Rectal smooth muscle tissue (tissue), 1 donor: ENCODE measurements at regions not wholly inside any gene's neighbourhood (a gene's known extent, or its start where the extent isn't known, plus 50 kb on each side); places are given as distances from the start of the nearest gene placed in this dataset.

Source experiments
- H3K27ac ChIP-seq: one replicate; pipeline ENCODE4 v1.7.0; 2013; ENCODE audit warnings: low read depth, low read length, inconsistent platforms
- H3K27me3 ChIP-seq: one replicate; pipeline ENCODE4 v1.7.0; 2013; ENCODE audit warnings: low read length; ENCODE audit not compliant: control insufficient read depth, insufficient read depth
- H3K36me3 ChIP-seq: one replicate; pipeline ENCODE4 v1.7.0; 2013; ENCODE audit warnings: low read length; ENCODE audit not compliant: control insufficient read depth, insufficient read depth
- H3K4me1 ChIP-seq: one replicate; pipeline ENCODE4 v1.7.0; 2013; ENCODE audit warnings: low read length; ENCODE audit not compliant: control insufficient read depth, insufficient read depth
- H3K4me3 ChIP-seq: one replicate; pipeline ENCODE4 v1.7.0; 2013; ENCODE audit warnings: low read length
- H3K9ac ChIP-seq: one replicate; pipeline ENCODE4 v1.7.0; 2013; ENCODE audit warnings: low read length

GRCh38 chr13:26985285-26985878 lies 186.2 kb downstream of the USP12 start:
- Histone ChIP-seq H3K4me1 (peaks cover 15% of the 10 kb centered on the region), H3K27me3 (no peaks in the 10 kb centered on the region), H3K4me3 (peak overlapping the region; percentile 5), H3K27ac (peak overlapping the region; percentile 16), H3K36me3 (no peaks in the 10 kb centered on the region), H3K9ac (no peak overlapping the region)

GRCh38 chr13:26984337-26984736 lies 187.3 kb downstream of the USP12 start:
- no peaks in the 10 kb centered on the region for H3K27me3 ChIP-seq
- H3K4me3 ChIP-seq, result no peak overlapping the region
- peak overlapping the region; percentile 77 for H3K27ac ChIP-seq
- H3K4me1 ChIP-seq, result peaks cover 15% of the 10 kb centered on the region
- no peak overlapping the region for H3K9ac ChIP-seq
- H3K36me3 ChIP-seq, result no peaks in the 10 kb centered on the region

GRCh38 chr13:26983543-26984320 lies 187.9 kb downstream of the USP12 start:
- Histone ChIP-seq H3K36me3 (no peaks in the 10 kb centered on the region), H3K4me1 (peaks cover 15% of the 10 kb centered on the region), H3K4me3 (peak overlapping the region; percentile 1), H3K27ac (peak overlapping the region; percentile 77), H3K9ac (no peak overlapping the region), H3K27me3 (no peaks in the 10 kb centered on the region)

- H3K4me1 ChIP-seq, result peaks cover 15% of the 10 kb centered on the region
- no peak overlapping the region for H3K27ac ChIP-seq
- no peak overlapping the region for H3K9ac ChIP-seq
- H3K27me3 ChIP-seq, result no peaks in the 10 kb centered on the region
- no peak overlapping the region for H3K4me3 ChIP-seq
- H3K36me3 ChIP-seq, result no peaks in the 10 kb centered on the region
Measured at GRCh38 chr13:26980099-26981031, 191.2 kb downstream of the USP12 start.

- Histone ChIP-seq H3K9ac (no peak overlapping the region), H3K27me3 (no peaks in the 10 kb centered on the region), H3K36me3 (no peaks in the 10 kb centered on the region), H3K27ac (no peak overlapping the region), H3K4me3 (no peak overlapping the region), H3K4me1 (peaks cover 14% of the 10 kb centered on the region)
Measured at GRCh38 chr13:26979334-26979733, 192.3 kb downstream of the USP12 start.

DNA sequence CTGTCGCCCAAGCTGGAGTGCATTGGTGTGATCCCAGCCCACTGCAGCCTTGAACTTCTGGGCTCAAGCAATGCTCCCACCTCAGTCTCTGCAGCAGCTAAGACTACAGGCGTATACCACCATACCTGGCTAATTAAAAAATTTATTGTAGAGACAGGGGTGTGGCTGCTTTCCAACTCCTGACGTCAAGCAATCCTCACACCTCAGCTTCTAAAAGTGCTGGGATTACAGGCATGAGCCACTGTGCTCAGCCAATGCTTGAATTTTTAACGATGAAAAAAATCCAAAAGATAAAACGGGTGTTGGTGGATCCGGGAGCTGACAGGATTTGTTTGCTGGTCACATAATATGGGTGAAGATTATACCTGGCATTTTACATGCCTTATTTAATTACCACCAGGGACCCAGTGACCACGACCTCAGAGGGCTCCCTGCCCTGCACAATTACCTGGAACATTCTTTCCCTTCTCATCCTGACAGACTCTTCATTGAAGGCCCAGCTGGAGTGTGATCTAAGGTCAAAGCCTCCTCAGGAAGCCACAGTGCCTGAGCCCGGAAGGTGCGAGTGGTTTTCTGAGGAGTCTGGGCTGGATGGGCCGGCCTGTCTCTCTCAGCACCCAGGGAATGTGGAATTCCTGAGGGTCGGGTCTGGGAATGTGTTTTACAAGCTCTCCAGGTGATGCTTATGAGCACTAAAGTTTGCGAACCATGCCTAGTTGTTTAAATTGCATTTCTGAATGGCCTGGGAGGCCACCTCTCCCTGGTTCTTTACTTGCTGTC lies 193.3 kb downstream of the USP12 start:
- Histone ChIP-seq H3K4me3 (no peak overlapping the region), H3K36me3 (no peaks in the 10 kb centered on the region), H3K27ac (no peak overlapping the region), H3K9ac (no peak overlapping the region), H3K27me3 (no peaks in the 10 kb centered on the region), H3K4me1 (peaks cover 4% of the 10 kb centered on the region)

DNA sequence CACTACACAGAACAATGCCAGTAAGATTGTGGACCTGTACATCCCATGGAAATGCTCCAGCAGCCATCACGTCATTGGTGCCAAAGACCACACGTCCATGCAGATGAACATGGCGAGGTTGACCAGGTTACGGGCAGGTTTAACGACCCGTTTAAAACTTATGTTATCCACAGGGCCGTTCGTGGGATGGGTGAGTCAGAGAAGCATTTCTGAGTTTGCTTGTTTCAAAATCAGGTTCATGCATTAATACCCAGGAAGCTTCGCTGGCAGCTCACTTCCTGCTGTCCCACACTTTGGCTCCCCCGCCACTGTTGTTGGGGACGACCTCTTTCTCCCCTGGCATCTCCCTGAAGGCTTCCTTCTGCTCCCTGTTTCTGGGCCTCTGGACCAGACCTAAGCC lies 194.1 kb downstream of the USP12 start:
- Histone ChIP-seq H3K4me1 (peaks cover 2% of the 10 kb centered on the region), H3K27me3 (no peaks in the 10 kb centered on the region), H3K4me3 (no peak overlapping the region), H3K9ac (no peak overlapping the region), H3K27ac (no peak overlapping the region), H3K36me3 (no peaks in the 10 kb centered on the region)

DNA sequence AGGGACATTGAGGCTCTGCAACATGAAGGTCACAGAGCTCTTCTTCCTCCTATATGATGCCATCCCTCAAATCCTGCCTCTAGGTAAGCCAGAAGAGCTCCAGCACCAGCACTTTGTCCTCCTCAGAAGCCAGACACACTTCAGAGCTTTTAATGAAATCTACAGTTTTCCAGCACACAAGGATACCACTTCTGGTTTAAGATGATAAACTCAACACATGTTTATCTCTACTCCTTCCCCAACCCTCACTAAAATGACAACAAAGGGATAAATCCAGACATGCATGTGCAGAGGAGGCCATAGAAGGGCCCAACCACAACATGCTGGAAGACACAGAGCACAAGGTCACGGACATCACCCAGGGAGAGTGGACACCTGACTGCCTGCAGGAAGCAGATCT lies 195.3 kb downstream of the USP12 start:
- Histone ChIP-seq H3K27me3 (no peaks in the 10 kb centered on the region), H3K4me3 (no peak overlapping the region), H3K27ac (no peak overlapping the region), H3K9ac (no peak overlapping the region), H3K4me1 (no peaks in the 10 kb centered on the region), H3K36me3 (no peaks in the 10 kb centered on the region)

GRCh38 chr13:26973946-26974345 lies 197.7 kb downstream of the USP12 start:
- Histone ChIP-seq H3K4me3 (no peak overlapping the region), H3K9ac (no peak overlapping the region), H3K36me3 (no peaks in the 10 kb centered on the region), H3K27me3 (no peaks in the 10 kb centered on the region), H3K4me1 (no peaks in the 10 kb centered on the region), H3K27ac (no peak overlapping the region)

DNA sequence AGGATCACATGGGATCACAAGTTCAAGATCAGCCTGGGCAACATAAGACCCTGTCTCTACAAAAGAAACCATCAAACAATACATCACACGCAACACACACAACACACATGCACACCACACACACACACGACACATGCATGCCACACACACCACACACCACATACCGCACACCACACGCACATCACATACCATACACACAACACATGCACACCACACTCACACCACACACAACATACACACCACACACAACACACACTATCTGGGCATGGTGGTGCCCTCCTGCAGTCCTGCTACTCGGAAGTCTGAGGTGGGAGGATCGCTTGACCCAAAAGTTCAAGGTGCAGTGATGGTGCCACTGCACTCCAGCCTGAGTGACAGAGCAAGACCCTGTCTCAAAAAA lies 198.3 kb downstream of the USP12 start:
- no peak overlapping the region for H3K27ac ChIP-seq
- H3K9ac ChIP-seq, result no peak overlapping the region

DNA sequence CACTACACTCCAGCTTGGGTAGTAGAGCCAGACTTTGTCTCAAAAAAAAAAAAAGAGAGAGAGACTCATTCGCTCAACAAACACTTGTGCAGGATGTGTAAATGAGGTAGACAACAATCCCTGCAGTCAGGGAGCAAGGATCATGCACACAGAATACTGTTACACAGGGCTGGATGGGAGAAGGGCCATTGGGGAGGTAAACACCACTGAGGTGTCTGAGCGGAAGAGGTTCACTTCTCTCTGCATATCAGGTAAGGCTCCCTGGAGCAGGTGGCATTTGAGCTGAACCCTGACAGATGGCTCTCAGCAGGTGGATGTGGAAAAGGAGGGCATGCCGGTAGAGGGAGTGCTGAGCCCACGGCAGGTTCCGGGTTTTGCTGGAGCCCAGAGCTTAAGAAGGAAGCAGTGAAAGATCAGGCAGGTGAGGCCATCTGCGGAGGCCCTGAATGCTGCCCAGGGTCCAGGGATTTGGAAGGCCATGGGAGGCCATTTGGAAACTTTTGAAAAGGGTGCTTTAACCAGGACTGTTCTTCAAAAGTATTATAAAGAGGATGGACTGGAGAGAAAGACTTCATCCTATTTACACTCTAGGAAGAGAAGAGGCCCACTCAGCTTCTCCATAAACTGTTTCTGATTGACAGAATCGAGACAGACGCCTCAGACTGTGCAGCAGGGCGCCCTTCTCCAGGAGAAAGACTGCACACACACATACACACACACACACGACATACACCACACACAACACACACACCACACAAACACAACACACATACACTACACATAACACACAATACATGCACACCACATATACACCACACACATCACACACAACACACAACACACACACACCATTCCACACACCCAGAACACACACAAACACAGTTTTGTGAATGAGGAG lies 199.4 kb downstream of the USP12 start:
- H3K27me3 ChIP-seq, result no peaks in the 10 kb centered on the region
- no peak overlapping the region for H3K4me3 ChIP-seq
- H3K9ac ChIP-seq, result no peak overlapping the region
- H3K4me1 ChIP-seq, result no peaks in the 10 kb centered on the region
- H3K36me3 ChIP-seq, result no peaks in the 10 kb centered on the region
- H3K27ac ChIP-seq, result no peak overlapping the region

More for the DNA sequence above, 198.3 kb downstream of the USP12 start:
- no peaks in the 10 kb centered on the region for H3K4me1 ChIP-seq
- no peak overlapping the region for H3K4me3 ChIP-seq
- no peaks in the 10 kb centered on the region for H3K27me3 ChIP-seq
- no peaks in the 10 kb centered on the region for H3K36me3 ChIP-seq
